ENCODE measurements at regions not wholly inside any gene's neighbourhood (a gene's known extent, or its start where the extent isn't known, plus 50 kb on each side); places are given as distances from the start of the nearest gene placed in this dataset.
"Not testable (repeated sequence)": the region's sequence is repeated elsewhere in the genome, so short reads cannot be mapped to it uniquely, and the experiment has no call there.

DNA sequence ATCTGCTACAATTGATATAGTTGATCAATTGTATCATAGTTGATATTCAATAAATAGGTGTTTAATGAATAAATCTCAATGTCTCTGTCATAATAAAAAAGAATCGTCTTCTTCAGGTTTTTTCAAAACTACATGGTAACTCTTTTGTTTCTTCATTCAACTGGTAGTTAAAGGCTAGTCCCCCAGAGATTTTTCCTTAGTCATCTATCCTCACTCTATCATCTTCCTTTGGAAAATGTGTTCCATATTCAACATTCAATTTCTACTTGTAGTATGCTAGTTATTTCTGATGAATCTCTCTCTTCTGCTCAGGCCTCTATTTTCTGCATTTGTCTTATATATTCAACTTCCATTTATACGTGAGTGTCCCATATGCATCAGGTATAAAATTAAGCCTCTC, 558.8 kb downstream of the KCNT2 start:
- Histone ChIP-seq H3K27me3 (no peaks in the 10 kb centered on the region), H3K36me3 (no peaks in the 10 kb centered on the region), H3K4me1 (no peaks in the 10 kb centered on the region), H3K27ac (no peak overlapping the region), H3K4me3 (no peak overlapping the region), H3K9me3 (no peaks in the 10 kb centered on the region)
- intact Hi-C loops (cut with DNase I; ENCODE audit: low total_unique reads), result no loop called here
- TF ChIP-seq, protein P1, sequence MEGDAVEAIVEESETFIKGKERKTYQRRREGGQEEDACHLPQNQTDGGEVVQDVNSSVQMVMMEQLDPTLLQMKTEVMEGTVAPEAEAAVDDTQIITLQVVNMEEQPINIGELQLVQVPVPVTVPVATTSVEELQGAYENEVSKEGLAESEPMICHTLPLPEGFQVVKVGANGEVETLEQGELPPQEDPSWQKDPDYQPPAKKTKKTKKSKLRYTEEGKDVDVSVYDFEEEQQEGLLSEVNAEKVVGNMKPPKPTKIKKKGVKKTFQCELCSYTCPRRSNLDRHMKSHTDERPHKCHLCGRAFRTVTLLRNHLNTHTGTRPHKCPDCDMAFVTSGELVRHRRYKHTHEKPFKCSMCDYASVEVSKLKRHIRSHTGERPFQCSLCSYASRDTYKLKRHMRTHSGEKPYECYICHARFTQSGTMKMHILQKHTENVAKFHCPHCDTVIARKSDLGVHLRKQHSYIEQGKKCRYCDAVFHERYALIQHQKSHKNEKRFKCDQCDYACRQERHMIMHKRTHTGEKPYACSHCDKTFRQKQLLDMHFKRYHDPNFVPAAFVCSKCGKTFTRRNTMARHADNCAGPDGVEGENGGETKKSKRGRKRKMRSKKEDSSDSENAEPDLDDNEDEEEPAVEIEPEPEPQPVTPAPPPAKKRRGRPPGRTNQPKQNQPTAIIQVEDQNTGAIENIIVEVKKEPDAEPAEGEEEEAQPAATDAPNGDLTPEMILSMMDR (IDR thresholded peaks at IDR 0.05), result no peak
- no peak for DNase-seq

GRCh38 chr1:196043268-196043667, 565.0 kb downstream of the KCNT2 start:
- TF ChIP-seq, protein P1 (IDR thresholded peaks at IDR 0.05), result no peak
- Histone ChIP-seq H3K27me3 (no peaks in the 10 kb centered on the region), H3K36me3 (no peaks in the 10 kb centered on the region), H3K4me3 (no peak overlapping the region), H3K27ac (no peak overlapping the region), H3K9me3 (peaks cover 0 to 7% (median 0%) of the 10 kb centered on the region in 3 donors), H3K4me1 (no peaks in the 10 kb centered on the region)
- no peak for DNase-seq
- intact Hi-C loops (cut with DNase I; ENCODE audit: low total_unique reads), result no loop called here

GRCh38 chr1:196034080-196034706, 574.0 kb downstream of the KCNT2 start:
- H3K36me3 ChIP-seq, result no peaks in the 10 kb centered on the region
- intact Hi-C loops (cut with DNase I; ENCODE audit: low total_unique reads), result no loop called here
- DNase-seq, result no peak
- H3K9me3 ChIP-seq, result no peaks in the 10 kb centered on the region
- H3K27ac ChIP-seq, result no peak overlapping the region
- no peaks in the 10 kb centered on the region for H3K27me3 ChIP-seq
- H3K4me3 ChIP-seq, result no peak overlapping the region
- no peaks in the 10 kb centered on the region for H3K4me1 ChIP-seq
- TF ChIP-seq, protein P1 (IDR thresholded peaks at IDR 0.05), result no peak

DNA sequence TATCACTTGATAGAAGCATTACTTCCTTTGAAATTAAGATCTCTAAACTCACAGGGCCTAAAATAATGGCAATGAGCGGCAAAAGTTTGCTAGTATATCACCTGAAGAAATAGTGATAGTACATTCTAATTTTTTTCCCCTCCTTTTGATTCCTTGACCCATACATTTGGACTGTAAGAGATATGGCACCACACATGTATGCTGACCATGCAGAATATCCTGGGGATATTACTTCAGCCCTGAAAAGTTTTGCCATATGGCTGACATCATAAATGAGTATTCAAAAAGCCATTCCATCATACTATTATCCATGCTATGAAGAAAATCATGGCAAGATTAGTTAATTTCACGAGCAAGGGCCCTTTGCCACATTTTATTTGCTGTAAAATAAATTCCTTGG, 576.9 kb downstream of the KCNT2 start:
- H3K36me3 ChIP-seq; H3K27ac ChIP-seq; H3K27me3 ChIP-seq; H3K9me3 ChIP-seq; H3K4me3 ChIP-seq; intact Hi-C loops (cut with DNase I; ENCODE audit: low total_unique reads); H3K4me1 ChIP-seq; DNase-seq: not testable (repeated sequence)

GRCh38 chr1:196030455-196030854, 577.8 kb downstream of the KCNT2 start:
- Histone ChIP-seq H3K27ac (no peak overlapping the region), H3K36me3 (no peaks in the 10 kb centered on the region), H3K4me1 (no peaks in the 10 kb centered on the region), H3K4me3 (no peak overlapping the region), H3K9me3 (no peaks in the 10 kb centered on the region), H3K27me3 (no peaks in the 10 kb centered on the region)
- no peak for DNase-seq
- intact Hi-C loops (cut with DNase I; ENCODE audit: low total_unique reads), result no loop called here
- TF ChIP-seq, protein P1 (IDR thresholded peaks at IDR 0.05), result no peak

- no peaks in the 10 kb centered on the region for H3K9me3 ChIP-seq
- no peaks in the 10 kb centered on the region for H3K4me1 ChIP-seq
- no peaks in the 10 kb centered on the region for H3K36me3 ChIP-seq
- no peaks in the 10 kb centered on the region for H3K27me3 ChIP-seq
- TF ChIP-seq, protein P1 (IDR thresholded peaks at IDR 0.05), result no peak
- intact Hi-C loops (cut with DNase I; ENCODE audit: low total_unique reads), result no loop called here
- H3K27ac ChIP-seq, result no peak overlapping the region
- DNase-seq, result no peak
- H3K4me3 ChIP-seq, result no peak overlapping the region
Measured at GRCh38 chr1:196029410-196029809, 578.8 kb downstream of the KCNT2 start.

Data from tibial artery (tissue), 4 donors.